GM21360 (cell line): ENCODE measurements at regions not wholly inside any gene's neighbourhood (a gene's known extent, or its start where the extent isn't known, plus 50 kb on each side); places are given as distances from the start of the nearest gene placed in this dataset.
A peak's percentile ranks its signal among the peaks of the same experiment; 100 is the strongest.

Experiments
- ATAC-seq: cut with Tn5 transposase; IDR thresholded peaks from one replicate; pipeline ENCODE4 v1.9.1; 2021; ENCODE audit warnings: mild to moderate bottlenecking, moderate library complexity; ENCODE audit not compliant: unreplicated experiment

DNA sequence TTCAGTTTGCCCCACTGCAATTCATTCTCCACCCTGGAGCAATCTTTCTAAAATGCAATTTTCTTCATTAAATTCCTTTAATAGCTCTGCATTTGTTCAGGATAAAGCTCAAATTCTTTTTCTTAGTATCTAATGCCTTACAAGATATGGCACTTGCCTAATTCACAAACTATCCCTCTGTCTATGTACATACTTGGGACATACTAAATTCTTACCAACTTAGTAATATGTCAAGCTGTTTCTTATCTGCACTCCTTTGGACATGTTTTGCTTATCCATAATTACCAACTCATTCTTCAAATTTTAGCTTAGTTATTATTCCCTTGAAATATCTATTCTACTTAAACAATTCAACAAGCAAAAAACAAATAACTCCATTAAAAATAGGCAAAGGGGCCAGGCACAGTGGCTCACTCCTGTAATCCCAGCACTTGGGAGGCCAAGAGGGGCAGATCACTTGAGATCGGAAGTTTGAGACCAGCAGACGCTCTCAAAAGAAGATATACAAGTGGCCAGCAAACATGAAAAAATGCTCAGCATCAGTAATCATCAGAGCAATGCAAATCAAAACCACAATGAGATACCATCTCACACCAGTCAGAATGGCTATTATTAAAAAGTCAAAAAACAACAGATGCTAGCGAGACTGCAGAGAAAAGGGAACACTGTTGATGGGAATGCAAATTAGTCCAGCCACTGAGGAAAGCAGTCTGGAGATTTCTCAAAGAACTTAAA is 96.9 kb downstream of the FAM76B start:
- no peak for ATAC-seq

DNA sequence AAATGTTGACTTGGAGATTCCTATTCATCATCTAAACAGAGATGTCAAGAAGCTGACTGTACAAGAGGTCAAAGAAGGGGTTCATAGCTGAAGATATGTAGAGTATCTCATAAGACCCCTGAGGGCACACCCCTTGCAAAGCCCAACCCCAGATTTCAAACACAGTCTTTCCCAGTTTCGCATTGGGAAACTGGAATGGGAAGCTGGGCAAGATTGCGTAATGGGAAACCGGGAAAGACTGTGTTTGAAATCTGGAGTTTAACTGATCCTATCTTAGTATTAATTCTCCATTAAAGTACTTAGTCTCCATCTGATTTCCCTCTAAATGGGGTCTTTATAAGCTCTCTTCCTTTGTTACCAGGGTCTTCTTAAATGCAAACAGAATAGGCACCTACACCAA is 99.5 kb downstream of the FAM76B start:
- no peak for ATAC-seq

DNA sequence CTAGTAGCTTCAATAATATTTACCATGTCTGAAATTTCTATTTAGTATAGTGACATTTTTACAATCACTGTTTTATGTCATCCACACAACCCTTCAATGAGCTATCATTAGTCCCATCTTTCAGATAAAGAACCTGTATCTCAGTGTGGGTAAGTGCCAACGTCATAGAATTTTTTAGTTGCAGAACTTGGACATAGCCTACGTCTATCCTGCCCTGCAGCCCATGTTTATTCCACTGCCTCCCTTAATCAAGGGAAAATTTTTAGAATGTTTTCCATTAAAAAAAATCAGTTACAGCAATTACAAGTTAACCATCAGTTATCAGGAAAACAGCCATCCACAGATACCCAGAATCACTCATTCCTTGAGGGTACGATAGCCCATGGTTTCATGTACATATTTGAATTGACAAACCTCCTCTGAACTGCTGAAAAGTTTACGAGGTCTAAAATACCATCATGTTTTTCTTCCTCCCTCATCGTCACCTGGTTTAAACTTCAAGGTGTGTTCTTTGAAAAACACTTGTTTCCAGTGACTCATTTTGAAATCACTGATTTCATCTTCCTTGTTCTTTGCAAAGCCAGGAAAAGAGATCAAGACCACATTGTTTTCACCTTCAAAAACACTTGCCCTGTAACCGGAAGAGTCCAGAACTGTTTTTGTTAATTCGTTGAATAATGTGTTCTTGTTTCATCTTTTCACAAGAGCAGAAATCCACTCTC is 100.9 kb downstream of the FAM76B start:
- ATAC-seq: no peak

DNA sequence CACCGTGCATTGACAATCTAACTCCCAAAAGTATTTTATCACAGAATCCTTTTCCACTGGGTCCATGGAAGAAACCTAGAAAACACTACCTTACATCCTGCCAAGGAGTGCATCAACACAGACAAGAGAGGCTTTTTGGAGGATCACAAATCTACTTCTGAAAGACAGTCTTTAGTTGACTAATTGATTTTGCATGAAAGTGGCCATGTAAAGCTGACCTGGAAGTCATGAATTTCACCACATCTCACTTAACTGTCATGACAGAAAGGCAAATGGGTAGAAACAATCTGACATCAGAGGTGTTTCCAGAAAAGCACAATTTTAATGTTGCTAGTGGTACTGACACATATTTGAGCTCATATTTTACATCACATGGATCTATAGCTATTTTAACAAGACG is 101.6 kb downstream of the FAM76B start:
- no peak for ATAC-seq

DNA sequence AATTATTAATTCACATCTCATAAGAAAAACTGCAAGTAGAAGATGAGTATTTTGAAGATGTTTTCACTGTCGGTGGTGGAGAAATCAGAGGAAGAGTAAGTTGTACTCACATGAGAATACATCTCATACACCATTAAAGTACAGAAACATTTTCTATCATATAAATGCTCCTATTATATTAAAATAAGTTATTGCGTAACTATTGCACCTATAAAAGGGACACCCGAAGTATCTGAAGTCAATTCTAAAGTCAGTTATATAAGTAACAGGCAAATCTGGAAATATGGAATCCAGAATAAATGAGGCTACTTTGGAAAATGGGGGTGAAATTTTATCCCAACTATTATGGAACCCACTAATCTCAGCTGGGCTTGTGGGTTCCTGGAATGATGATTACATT is 103.3 kb downstream of the FAM76B start:
- ATAC-seq: no peak

DNA sequence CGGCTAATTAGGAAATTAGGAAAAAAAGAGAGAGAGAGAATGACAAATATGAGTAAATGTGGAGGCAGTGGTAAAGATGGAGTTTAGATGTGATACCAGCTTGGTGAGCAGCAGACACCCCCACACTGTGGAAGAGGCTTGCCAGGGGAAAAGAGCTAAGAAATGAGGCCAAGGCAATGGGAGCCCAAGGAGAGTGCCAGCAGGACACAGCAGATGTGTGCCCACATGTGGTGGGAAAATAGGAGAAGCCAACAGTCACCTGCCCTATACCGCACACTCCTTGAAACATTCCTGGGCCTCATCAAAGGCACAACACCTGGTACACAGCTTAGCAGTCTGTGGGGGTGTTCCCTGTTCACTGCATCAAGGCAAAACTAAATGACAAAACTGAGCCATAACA is 104.9 kb downstream of the FAM76B start:
- no peak for ATAC-seq

DNA sequence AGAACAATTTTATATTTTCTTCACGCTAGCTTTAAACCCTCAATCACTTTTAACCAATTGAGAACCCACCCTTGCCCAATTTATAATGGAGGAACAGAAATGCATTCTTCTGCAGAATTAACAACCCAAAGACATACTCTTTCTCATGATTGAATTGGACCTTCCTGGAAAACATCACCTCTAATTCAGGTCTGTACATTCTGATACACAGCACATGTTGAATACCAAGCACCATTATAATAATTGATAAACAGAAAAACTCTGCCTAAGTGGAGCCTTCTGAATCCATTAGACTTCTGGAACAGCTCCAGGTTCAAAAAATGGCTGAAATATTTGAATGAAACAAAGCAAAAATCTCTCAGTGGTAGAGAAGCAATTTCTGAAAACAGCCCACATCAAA is 105.4 kb downstream of the FAM76B start:
- ATAC-seq: no peak

DNA sequence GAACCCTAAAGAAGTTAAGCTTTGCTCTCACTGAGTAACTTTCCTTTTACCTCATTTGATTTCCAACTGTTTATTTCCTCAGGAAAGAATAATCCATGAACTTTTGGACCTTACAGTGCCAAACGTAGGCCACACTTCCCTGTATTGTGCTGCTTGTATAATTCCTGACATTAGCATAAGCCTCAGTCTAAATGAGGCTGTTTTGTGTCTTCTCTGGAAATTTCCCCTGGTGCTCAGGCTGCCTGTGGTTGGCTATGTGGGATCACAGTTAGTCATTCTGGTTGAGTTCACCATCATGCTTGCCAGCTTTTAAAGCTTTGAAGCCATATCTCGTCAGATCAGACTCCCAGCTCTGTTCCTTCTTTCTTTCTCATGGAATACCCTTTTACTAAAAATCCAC is 107.0 kb downstream of the FAM76B start:
- ATAC-seq: no peak

DNA sequence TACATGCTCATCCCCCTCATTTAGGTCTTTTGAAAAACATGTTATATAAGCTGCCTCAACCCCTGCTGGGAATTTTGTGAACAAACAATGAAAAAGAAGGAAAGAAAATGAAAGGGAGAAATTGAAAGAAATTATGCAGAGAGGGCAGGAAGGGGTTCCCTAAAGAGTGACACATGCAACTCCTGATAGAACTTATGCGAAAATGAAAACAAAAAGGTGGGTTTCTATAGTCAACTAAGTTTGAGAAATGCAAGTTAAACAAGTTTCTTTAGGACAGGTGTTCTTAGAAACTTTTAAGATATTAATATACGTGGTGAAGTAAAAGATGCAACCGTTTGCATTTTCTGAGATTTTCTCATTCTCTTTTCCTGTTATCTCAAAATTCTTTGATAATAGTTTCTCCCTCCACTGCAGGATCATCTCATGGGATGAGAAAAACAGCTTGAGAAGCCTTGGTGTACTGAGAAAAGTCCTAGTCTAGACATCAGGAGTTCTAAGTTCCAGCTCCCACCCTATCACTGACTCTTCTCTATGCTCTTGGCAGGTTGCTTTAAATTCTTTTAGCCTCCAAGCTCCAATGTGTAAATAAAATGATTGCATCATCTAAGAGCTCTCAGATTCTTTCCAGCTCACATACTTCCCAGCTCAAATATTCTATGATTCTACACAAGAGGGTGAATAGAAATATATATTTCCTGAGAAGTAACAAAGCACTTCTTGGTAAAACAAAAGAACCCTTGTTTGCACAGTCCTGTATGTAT is 109.2 kb downstream of the FAM76B start:
- ATAC-seq: peak; percentile 71

DNA sequence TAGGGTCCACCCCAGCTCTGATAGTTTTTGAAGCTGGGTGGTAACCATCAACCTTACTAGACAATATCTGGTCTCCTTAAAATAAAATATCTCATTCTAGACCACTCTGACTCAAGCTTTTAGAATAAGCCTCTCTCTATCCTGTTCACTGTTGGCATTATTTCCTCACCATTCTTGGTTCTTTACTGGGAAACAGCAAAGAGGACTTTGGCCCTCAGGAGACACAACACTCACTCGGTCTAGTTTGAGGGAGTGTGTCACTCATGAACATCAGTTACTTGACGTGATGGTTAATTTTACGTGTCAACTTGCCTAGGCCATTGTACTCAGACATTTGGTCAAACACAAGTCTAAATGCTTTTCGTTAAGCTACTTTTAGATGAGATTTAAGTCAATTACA is 110.6 kb downstream of the FAM76B start:
- ATAC-seq: no peak

DNA sequence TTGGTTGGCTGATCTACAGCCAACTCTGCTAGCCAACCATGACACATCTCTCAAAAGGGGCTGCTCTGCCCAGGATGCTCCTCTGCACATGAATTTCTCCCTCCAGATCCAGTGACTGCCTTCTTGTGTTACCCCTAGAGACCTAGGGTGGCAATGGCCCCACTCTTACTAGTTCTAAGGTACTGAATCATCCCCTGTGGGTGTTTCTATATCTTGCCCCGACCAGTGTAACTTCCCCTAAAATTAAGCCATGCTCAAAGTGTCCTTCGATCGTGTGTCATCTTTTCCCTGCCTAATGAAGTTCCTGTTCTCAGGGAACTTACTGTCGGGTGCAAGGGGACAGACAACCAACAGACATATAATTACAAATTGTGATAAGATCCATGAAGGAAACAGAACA is 113.3 kb downstream of the FAM76B start:
- ATAC-seq: no peak

DNA sequence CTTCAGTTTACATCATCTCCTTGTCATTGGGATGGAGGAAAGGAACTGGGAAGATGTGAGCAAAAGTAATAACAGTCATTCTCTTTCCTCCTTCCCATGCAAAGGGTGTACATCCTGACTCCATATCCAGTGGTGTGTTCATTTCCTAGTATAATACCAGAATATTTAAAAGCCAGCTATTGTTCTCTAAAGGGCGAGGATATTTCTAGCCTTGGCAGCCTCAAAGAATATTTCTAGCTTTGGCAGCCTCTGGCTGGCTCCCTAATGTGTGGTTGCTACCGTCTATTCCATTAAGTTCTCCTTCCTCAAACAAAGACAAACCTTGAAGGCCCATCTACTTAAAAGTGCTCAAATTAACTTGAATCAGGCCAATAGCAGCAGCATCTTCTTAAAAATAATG is 114.0 kb downstream of the FAM76B start:
- ATAC-seq: no peak

DNA sequence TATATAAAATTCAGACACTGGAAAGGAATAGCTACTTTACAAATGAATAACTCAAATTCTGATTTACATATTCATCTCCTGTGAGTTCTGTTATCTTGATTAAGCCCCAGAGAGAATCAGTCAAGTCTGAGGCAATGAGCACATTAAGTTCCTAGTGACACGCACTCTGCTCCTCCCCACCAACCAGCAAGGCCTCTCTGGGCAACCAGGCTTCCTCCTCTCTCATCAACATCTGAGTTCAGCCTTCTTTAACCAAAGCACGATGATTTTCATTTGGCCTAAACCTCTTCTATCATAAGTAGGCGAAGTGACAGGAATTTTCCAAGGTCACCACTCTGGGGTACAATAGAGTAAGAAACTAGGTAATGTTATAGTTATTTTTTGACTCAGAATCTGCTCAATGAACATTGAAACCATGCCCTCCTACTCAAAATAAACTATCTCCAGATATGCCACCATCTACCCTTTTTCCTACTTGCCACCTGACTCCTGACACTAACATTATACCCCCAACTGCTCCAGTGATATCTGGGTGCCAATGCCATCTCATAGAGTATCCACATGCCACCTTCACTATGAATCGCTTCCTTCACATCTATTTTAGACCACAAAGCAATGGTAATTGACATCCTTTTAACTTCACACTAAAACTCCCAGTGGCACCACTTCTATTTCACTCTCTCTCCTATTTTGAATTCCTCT is 114.8 kb downstream of the FAM76B start:
- no peak for ATAC-seq

DNA sequence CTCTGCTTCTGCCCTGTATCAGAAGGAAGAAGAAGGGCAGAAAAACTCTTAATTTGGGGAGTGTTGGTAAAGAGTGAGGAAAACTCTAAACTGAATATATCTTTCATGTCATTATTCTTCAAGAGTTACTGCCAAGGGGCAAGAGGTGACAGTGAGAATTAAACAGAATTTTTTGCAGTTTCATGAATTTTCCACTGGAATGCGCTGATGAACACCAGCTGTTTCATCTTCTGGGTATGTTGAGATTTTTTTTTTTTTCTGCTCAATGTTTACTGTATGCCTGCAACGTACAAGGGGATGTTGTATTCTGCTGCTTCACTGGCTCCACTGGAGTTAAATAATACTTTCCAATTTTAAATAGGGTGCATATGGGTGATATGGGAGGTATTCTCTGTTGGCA is 117.8 kb downstream of the FAM76B start:
- ATAC-seq: no peak

DNA sequence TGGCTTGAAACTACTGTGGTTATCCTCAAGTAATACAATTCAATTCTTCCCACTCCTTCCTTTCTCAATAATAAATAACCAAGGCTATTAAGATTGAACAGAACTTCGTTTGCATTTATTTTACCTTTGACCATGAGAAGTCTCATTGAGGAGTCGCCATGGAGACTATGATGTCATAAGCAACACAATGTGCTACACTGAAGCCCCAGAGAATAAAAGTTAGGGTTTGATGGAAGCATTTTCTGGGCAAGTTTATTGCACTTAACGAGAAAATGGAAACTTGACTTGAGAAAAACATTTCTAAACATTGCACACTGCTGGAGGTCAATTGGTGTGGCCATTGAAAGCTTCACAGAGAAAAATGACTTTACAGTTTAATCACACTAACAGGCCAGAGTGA is 121.5 kb downstream of the FAM76B start:
- no peak for ATAC-seq

DNA sequence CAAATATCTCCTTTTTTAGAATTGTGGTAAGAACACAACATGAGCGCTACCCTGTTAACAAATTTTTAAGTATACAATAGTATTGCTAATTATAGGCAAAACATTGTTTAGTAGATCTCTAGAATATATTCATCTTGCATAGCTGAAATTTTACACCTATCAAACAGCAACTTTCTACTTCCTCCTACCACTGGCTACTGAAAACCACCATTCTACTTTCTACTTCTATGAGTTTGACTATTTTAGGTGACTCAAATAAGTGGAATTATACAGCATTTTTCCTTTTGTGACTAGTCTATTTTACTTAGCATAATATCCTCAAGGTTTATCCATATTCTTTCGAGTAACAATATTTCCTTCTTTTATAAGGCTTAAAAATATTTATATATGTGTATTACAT is 128.4 kb downstream of the FAM76B start:
- no peak for ATAC-seq

DNA sequence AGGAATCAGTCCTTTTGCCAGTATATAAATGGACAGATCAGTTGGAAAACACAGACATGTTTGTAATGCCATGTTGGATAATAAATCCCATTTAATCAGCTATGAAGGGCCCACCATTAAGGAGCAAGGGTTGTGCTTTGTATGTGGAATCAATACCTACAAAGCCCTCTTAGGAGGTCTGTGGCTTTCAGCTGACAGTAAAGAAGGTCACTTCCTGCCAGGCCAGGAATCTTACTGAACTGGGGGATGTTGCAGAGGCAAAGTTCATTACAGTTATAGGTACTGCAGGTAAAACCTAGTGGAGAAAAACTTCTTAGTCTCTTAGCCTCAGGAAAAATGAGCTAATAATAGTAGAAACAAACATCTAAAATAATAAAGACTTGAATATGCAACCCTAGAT is 129.5 kb downstream of the FAM76B start:
- no peak for ATAC-seq

DNA sequence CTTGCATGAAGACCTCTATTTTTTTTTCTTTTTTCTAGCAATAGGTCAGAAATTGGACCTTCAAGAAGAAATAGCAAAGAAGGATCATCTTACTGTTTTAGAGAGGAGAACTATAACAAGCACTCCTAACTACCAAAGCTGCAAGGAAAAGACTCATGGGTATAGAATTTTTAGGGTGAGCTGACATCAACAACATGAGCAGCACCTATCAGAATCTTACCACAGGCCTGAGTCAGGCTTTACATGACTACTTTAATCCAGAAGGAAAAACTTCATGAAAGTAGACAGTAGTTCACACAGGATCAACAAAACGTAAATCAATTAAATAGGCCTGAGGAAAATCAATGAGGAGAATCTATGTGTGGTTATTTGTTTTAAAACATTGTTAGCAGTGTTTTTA is 130.5 kb downstream of the FAM76B start:
- no peak for ATAC-seq

DNA sequence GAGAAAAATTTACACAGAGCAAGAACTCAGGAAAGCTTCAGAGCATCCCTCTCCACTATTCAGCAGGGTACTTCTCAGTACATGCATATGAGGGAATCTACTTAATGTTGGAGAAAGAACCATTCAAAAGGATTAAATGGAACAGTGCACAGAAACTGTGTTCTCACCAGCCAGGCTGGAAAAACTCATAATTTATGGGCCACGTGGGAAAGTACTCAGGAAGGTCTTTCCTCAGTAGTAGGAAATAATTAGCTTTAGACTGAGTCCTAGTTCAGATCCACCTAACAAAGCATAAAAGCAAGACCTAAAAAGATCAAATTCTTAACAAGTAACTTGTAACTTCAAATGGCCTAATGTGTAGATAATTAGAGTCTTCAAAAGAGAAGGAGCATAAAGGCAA is 134.0 kb downstream of the FAM76B start:
- no peak for ATAC-seq

DNA sequence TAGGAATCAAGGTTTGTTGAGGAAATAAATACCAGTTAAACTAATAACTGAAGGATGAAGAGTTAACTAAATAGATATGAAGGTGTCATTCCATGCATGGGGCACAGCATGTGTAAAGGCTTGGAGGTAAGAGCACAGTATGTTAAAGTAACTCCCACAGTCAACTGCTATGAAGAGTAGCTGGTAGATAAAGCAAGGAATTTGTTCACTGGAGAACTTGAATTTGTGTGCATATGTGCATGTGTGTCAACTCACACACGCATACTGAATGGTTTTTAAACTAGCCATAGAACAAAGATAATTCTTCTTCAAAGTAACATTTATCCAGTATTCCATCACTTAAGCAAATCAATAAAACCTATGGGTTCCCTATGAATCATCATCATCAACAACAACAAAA is 135.9 kb downstream of the FAM76B start:
- ATAC-seq: no peak

DNA sequence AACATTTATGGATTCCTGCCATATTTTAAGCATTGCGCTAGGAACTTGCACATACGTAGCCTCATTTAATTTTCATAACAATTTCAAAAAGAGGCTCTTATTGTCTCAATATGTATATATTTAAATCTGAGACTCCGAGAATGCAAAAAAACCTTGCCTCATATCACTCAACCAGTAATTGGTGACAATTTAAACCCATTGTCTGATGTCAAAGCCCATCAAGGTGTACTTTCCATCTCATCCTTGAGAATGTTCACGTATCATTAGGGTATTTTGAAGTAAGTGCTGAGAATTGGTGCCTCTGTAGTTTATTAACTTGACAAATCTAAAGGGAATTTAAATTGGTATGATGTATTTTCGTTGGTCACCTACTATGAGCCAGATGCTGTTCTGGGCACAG is 136.5 kb downstream of the FAM76B start:
- ATAC-seq: no peak
